Kidney tubule cell (primary cell): ENCODE measurements at regions not wholly inside any gene's neighbourhood (a gene's known extent, or its start where the extent isn't known, plus 50 kb on each side); places are given as distances from the start of the nearest gene placed in this dataset.

Experiments
- DNase-seq: peaks from one replicate; pipeline ENCODE4 v3.0.0-alpha.2; 2018; ENCODE audit warnings: low spot score

GRCh38 chr1:22221233-22221780 lies 78.4 kb upstream of the WNT4 start:
- no peak for DNase-seq

GRCh38 chr1:22222723-22223122 lies 79.8 kb upstream of the WNT4 start:
- no peak for DNase-seq

- no peak for DNase-seq
Observed at GRCh38 chr1:22223176-22223575, 80.3 kb upstream of the WNT4 start.

- no peak for DNase-seq
Observed at GRCh38 chr1:22224091-22224490, 81.2 kb upstream of the WNT4 start.

- DNase-seq: no peak
Observed at GRCh38 chr1:22224631-22225030, 81.7 kb upstream of the WNT4 start.

- no peak for DNase-seq
Observed at GRCh38 chr1:22225858-22226589, 83.1 kb upstream of the WNT4 start.

- no peak for DNase-seq
Observed at GRCh38 chr1:22228074-22228473, 85.2 kb upstream of the WNT4 start.

GRCh38 chr1:22228505-22228911 lies 85.6 kb upstream of the WNT4 start:
- peak; percentile 55 for DNase-seq

- DNase-seq: peak; percentile 95
Observed at GRCh38 chr1:22229379-22229778, 86.5 kb upstream of the WNT4 start.

GRCh38 chr1:22231068-22231593 lies 88.2 kb upstream of the WNT4 start:
- no peak for DNase-seq

- DNase-seq: no peak
Observed at GRCh38 chr1:22231995-22232690, 89.2 kb upstream of the WNT4 start.

GRCh38 chr1:22233222-22233621 lies 90.3 kb upstream of the WNT4 start:
- DNase-seq: no peak

- no peak for DNase-seq
Observed at GRCh38 chr1:22234476-22235030, 91.7 kb upstream of the WNT4 start.

- no peak for DNase-seq
Observed at GRCh38 chr1:22236166-22236565, 93.3 kb upstream of the WNT4 start.

GRCh38 chr1:22236900-22237299 lies 94.0 kb upstream of the WNT4 start:
- no peak for DNase-seq

- no peak for DNase-seq
Observed at GRCh38 chr1:22237433-22238093, 94.7 kb upstream of the WNT4 start.

- no peak for DNase-seq
Observed at GRCh38 chr1:22238356-22239224, 95.7 kb upstream of the WNT4 start.

GRCh38 chr1:22239378-22239777 lies 96.5 kb upstream of the WNT4 start:
- no peak for DNase-seq

GRCh38 chr1:22241250-22241649 lies 98.4 kb upstream of the WNT4 start:
- no peak for DNase-seq

GRCh38 chr1:22241811-22242210 lies 98.9 kb upstream of the WNT4 start:
- DNase-seq: no peak

GRCh38 chr1:22245100-22245650 lies 102.3 kb upstream of the WNT4 start:
- no peak for DNase-seq
